ENCODE measurements at regions not wholly inside any gene's neighbourhood (a gene's known extent, or its start where the extent isn't known, plus 50 kb on each side); places are given as distances from the start of the nearest gene placed in this dataset.

GRCh38 chr5:114977979-114978573, 191.6 kb downstream of the TRIM36 start:
- Histone ChIP-seq H3K4me3 (no peak overlapping the region), H3K36me3 (no peaks in the 10 kb centered on the region), H3K27ac (no peak overlapping the region), H3K4me1 (ENCODE audit: insufficient read depth) (no peaks in the 10 kb centered on the region), H3K9me3 (no peaks in the 10 kb centered on the region), H3K27me3 (no peaks in the 10 kb centered on the region)
- no peak for DNase-seq
- WGBS, 3 donors = 83 to 85% (median 84%) methylated on average over 4 of the region's 4 CpGs
- no peak for TF ChIP-seq EP300 (IDR thresholded peaks at IDR 0.05)
- no peak for TF ChIP-seq POLR2A (IDR thresholded peaks at IDR 0.05)
- no peak for TF ChIP-seq CTCF (IDR thresholded peaks at IDR 0.05)
- intact Hi-C loops (cut with DNase I) = no loop called here

DNA sequence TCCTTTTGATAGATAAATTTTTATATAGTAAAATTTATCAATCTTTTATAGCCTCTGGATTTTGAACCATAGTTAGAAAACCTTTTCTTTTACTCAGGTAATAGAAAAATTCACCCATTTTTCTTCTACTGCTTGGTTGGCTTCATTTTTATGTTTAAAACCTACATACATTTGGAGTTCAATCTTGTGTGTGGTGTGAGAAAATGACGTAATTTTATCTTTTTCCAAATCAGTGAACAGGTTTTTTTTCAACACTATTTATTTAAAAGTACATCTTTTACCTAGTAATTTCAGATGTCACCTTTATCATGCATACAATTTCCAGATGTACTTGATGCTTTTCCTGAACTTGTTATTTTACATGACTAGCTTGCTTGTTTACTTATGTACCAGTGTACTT, 200.2 kb downstream of the TRIM36 start:
- Histone ChIP-seq H3K27me3 (no peaks in the 10 kb centered on the region), H3K9me3 (no peaks in the 10 kb centered on the region), H3K27ac (no peak overlapping the region), H3K4me1 (ENCODE audit: insufficient read depth) (no peaks in the 10 kb centered on the region), H3K4me3 (no peak overlapping the region), H3K36me3 (no peaks in the 10 kb centered on the region)
- intact Hi-C loops (cut with DNase I) = no loop called here
- TF ChIP-seq POLR2A (IDR thresholded peaks at IDR 0.05) (no peak), EP300 (IDR thresholded peaks at IDR 0.05) (no peak), CTCF (IDR thresholded peaks at IDR 0.05) (no peak)
- WGBS, 3 donors = 57 to 71% (median 66%) methylated on average over 1 of the region's 1 CpG
- no peak for DNase-seq

GRCh38 chr5:114957384-114957783, 212.3 kb downstream of the TRIM36 start:
- no peak overlapping the region for H3K27ac ChIP-seq
- no peak overlapping the region for H3K4me3 ChIP-seq
- TF ChIP-seq POLR2A (IDR thresholded peaks at IDR 0.05) = no peak
- no peak for TF ChIP-seq CTCF (IDR thresholded peaks at IDR 0.05)
- no peak for TF ChIP-seq EP300 (IDR thresholded peaks at IDR 0.05)
- H3K36me3 ChIP-seq = no peaks in the 10 kb centered on the region
- no peak for DNase-seq
- intact Hi-C loops (cut with DNase I) = no loop called here
- no peaks in the 10 kb centered on the region for H3K27me3 ChIP-seq
- H3K9me3 ChIP-seq = no peaks in the 10 kb centered on the region
- 74 to 88% (median 85%) methylated on average over 7 of the region's 7 CpGs for WGBS, 3 donors
- H3K4me1 ChIP-seq (ENCODE audit: insufficient read depth) = no peaks in the 10 kb centered on the region

DNA sequence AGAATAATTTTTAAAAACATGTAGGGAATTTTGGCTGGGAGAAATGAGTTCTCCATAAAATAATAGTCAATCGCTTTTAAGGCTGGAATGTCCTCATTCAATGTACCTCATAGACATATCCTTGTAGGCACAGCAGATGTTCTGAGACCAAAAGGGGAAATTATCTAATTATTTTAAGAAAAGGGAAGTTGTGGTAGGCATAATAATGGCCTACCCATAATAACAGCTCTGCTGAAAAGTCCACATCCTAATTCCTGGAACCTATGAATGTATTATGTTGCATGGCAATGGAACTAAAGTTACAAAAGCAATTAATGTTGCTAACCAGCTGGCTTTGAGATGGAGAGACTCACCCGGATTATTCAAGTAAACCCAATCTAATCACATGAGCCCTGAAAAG, 216.1 kb downstream of the TRIM36 start:
- WGBS, 3 donors = 56 to 88% (median 73%) methylated on average over 2 of the region's 2 CpGs
- H3K36me3 ChIP-seq = no peaks in the 10 kb centered on the region
- DNase-seq = no peak
- intact Hi-C loops (cut with DNase I) = no loop called here
- TF ChIP-seq POLR2A (IDR thresholded peaks at IDR 0.05) = no peak
- H3K9me3 ChIP-seq = no peaks in the 10 kb centered on the region
- no peak overlapping the region for H3K27ac ChIP-seq
- H3K27me3 ChIP-seq = no peaks in the 10 kb centered on the region
- no peaks in the 10 kb centered on the region for H3K4me1 ChIP-seq (ENCODE audit: insufficient read depth)
- no peak overlapping the region for H3K4me3 ChIP-seq

- intact Hi-C loops (cut with DNase I) = no loop called here
- no peak for DNase-seq
- Histone ChIP-seq H3K4me1 (ENCODE audit: insufficient read depth) (no peaks in the 10 kb centered on the region), H3K9me3 (no peaks in the 10 kb centered on the region), H3K4me3 (no peak overlapping the region), H3K27me3 (no peaks in the 10 kb centered on the region), H3K27ac (no peak overlapping the region), H3K36me3 (no peaks in the 10 kb centered on the region)
- 68 to 84% (median 69%) methylated on average over 4 to 5 of the region's 5 CpGs for WGBS, 3 donors
- TF ChIP-seq EP300 (IDR thresholded peaks at IDR 0.05) (no peak), POLR2A (IDR thresholded peaks at IDR 0.05) (no peak), CTCF (IDR thresholded peaks at IDR 0.05) (no peak)
These were observed 216.8 kb downstream of the TRIM36 start for GRCh38 chr5:114952876-114953275.
